ENCODE measurements at regions not wholly inside any gene's neighbourhood (a gene's known extent, or its start where the extent isn't known, plus 50 kb on each side); places are given as distances from the start of the nearest gene placed in this dataset.
"Not testable (repeated sequence)": the region's sequence is repeated elsewhere in the genome, so short reads cannot be mapped to it uniquely, and the experiment has no call there.

- DNase-seq = no peak
Observed at GRCh38 chr3:124617177-124617576, 113.1 kb upstream of the UMPS start.

GRCh38 chr3:124619887-124620599 is 110.2 kb upstream of the UMPS start:
- no peak for DNase-seq

- no peak for DNase-seq
Observed at GRCh38 chr3:124620600-124621063, 109.6 kb upstream of the UMPS start.

DNA sequence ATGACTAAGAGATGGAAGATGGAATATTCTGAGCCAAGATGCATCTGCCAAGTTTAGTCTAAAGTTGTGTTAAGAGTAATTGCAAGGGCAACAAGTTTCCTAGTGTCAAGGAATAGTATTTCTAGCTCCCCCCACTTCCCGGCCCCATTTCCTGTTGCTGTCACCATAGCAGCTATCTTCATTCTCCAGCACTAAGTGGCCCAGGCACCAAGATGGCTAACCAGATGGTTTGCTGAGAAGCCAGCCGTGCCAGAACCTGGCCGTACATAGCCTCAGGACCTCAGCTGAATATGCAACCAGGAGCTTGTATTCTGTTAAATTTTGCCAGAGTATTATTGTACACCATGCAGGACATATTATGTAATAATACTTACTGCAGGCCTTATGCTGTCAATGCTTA is 108.8 kb upstream of the UMPS start:
- DNase-seq = no peak

DNA sequence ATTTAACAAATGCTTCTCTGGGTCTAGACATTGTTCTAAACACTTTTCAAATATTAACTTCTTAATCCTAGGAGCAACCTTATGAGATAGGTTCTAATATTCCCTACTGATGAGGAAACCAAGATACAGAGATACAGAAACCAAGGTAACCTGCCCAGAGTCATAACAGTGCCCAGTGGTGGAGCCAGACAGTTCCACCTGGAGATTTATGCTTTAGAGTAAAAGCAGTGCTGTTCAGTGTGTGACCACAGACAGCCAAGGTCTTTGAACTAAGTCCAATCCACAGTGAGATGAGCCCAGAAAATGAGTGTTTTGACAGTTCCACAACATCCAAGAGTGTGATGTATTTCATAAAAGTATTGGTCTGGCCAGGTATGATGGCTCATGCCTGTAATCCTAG is 105.2 kb upstream of the UMPS start:
- DNase-seq = no peak

- DNase-seq = no peak
Observed at GRCh38 chr3:124627501-124627908, 102.7 kb upstream of the UMPS start.

GRCh38 chr3:124628863-124629262 is 101.4 kb upstream of the UMPS start:
- no peak for DNase-seq

DNA sequence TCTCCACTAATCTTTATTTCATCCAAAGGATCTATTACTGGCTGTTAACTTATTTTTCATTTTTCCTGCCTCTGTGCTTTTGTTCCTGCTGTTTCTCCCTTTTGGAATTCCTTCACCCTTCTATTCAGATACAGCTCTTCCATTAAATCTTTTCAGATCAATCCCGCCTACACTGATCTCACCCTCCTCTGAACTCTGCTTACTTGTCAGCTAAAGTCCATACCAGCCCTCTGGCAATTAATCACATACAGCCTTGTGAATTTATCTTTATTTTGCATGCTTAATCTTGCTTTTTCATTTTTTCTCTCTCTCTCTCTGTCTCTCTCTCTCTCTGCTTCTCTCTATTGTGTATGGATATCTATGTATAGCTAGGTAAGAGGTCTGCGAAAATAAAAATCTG is 100.8 kb upstream of the UMPS start:
- DNase-seq = no peak

GRCh38 chr3:124630960-124631359 is 99.3 kb upstream of the UMPS start:
- no peak for DNase-seq

GRCh38 chr3:124631727-124632126 is 98.5 kb upstream of the UMPS start:
- DNase-seq = peak; percentile 57 to 91

- DNase-seq = no peak
Observed at GRCh38 chr3:124632566-124633140, 97.6 kb upstream of the UMPS start.

GRCh38 chr3:124633524-124633923 is 96.7 kb upstream of the UMPS start:
- no peak for DNase-seq

GRCh38 chr3:124634210-124635168 is 95.8 kb upstream of the UMPS start:
- no peak for DNase-seq

DNA sequence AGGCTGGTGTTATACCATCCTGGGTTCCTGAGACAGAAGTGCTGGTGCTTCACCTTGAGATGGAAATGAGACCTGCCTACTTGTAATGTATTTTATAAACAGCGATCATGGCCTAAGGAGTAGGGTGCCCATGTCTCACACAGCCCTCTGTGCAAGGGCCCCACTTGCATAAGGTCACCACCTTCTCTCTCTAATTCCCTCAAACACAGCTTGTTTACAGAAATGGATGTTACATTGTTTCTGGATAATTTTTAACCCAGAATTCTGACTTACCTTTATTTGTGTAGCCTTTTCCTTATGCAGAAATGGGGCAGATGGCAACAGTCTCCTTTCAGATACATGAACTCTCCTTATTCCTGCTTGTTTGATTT is 95.1 kb upstream of the UMPS start:
- no peak for DNase-seq

- DNase-seq = no peak
Observed at GRCh38 chr3:124636101-124636862, 94.0 kb upstream of the UMPS start.

DNA sequence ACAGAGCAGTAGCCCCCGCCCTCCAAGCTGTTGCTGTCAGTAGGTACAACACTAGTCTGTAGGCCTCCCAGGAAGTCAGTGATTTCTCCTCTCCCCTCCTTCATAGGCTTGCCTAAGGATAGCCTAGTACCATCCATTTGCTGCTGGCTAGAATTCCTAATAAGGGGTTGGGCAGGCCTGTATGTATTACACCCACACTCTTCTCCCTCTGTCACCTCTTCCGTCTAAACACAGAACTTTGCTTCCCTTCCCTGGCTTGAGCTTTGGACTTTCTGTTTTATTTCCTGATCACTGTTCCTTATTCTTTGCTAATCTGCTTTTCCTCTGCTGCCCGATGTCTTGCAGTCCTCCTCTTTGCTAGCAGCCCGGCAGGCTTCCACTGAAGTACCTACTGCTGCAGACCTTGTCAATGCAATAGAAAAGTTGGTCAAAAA is 93.4 kb upstream of the UMPS start:
- DNase-seq = no peak

GRCh38 chr3:124639406-124640237 is 90.6 kb upstream of the UMPS start:
- DNase-seq = no peak

DNA sequence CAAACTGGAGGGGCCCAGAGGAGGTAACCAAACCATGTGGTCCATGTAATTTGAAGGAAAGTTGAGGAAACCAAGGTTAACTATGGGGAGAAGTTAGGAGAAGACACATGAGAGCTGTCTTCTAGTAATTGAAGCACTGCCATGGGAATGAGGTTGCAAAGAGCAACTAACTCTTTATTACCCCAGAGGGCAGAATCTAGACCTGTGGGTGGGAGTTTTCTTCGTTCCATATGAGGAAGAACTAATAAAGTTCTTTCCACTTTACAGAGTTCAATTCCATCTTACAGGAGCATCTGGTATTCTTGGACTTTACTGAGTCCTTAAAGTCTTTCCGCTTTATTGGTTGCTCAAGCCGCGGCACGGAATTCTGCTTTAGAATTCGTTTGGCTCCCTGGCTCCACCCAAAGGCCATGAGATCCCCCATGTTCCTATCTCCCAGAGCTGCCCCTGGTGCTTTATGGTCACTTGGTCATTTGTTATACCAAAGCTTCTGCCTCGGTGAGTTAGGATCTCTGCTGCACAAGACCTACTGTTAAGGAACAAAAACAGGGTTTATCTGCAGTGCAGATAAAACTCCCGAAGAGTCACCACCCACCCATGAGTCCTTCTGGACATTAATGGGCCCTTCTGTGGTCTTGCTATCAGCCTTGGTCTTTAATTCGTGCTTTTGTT is 89.5 kb upstream of the UMPS start:
- DNase-seq = no peak

DNA sequence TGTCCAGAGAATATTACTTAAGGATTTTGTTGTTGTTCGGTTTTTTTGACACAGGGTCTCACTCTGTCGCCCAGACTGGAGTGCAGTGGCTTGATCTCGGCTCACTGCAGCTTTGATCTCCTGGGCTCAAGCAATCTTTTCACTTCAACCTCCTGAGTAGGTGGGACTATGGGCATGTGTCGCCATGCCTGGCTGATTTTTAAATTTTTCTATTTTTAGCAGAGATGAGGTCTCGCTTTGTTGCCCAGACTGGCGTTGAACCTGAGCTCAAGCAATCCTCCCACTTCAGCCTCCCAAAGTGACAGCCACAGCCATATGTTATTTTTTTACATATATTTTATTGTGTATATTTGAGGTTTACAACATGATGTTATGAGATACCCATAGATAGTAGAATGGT is 86.8 kb upstream of the UMPS start:
- no peak for DNase-seq

DNA sequence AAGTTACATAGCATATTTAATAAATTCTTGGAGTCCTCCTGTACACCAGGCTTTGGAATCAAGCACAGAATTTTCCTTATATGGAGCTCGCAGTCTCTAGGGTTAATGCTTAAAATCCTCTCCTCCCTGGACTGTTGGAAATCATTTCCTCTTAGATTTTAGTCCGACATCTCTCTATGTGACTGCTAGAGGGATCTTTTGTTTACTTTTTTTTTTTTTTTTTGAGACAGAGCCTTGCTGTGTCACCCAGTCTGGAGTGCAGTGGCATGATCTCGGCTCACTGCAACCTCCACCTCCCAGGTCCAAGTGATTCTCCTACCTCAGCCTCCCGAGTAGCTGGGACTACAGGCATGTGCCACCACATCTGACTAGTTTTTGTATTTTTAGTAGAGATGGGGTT is 84.1 kb upstream of the UMPS start:
- DNase-seq = not testable (repeated sequence)

DNA sequence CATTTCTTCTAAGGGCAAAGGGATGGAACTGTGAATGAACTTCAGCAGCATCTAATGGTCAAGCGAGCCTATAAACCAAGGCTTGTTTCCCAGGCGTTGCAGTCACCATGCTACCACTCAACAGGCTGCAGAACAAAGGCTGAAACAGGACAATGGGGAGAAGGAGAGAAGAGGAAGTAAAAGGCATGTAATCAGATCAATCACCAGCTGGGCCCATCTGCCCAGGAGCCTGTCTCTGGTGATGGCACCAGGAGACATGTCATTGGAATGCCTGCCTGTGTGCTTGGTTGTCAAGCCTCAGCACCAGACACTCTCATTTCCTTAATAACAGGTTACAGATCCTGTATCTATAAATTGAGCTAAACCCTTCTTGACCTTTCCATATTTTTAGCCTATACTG is 81.7 kb upstream of the UMPS start:
- DNase-seq = no peak

All from NCI-H524 (cell line).